Mucosa of rectum (tissue), 2 donors: ENCODE measurements at regions not wholly inside any gene's neighbourhood (a gene's known extent, or its start where the extent isn't known, plus 50 kb on each side); places are given as distances from the start of the nearest gene placed in this dataset.

ENCODE experiments used
- H3K27ac ChIP-seq, 2 donors: one replicate each; pipeline ENCODE4 v1.7.0; 2013; ENCODE audit warnings: inconsistent platforms in 2 of 2, low read depth in 2 of 2, low read length in 2 of 2
- H3K27me3 ChIP-seq, 2 donors: one replicate each; pipeline ENCODE4 v1.7.0; 2013; ENCODE audit warnings: low read length in 2 of 2; ENCODE audit not compliant: control insufficient read depth in 2 of 2, insufficient read depth in 2 of 2
- H3K36me3 ChIP-seq, 2 donors: one replicate each; pipeline ENCODE4 v1.7.0; 2013; ENCODE audit warnings: low read length in 2 of 2; ENCODE audit not compliant: control insufficient read depth in 2 of 2, insufficient read depth in 2 of 2
- H3K4me1 ChIP-seq, 2 donors: one replicate each; pipeline ENCODE4 v1.7.0; 2013; ENCODE audit warnings: low read length in 2 of 2, mild to moderate bottlenecking in 1 of 2; ENCODE audit not compliant: control insufficient read depth in 2 of 2, insufficient read depth in 2 of 2
- H3K4me3 ChIP-seq, 2 donors: one replicate each; pipeline ENCODE4 v1.7.0; 2013; ENCODE audit warnings: low read length in 2 of 2
- H3K9ac ChIP-seq, 2 donors: one replicate each; pipeline ENCODE4 v1.7.0; 2013; ENCODE audit warnings: low read length in 2 of 2, low read depth in 1 of 2, mild to moderate bottlenecking in 1 of 2
- H3K9me3 ChIP-seq, 2 donors: one replicate each; pipeline ENCODE4 v1.7.0; 2013; ENCODE audit warnings: low read length in 2 of 2; ENCODE audit not compliant: control insufficient read depth in 2 of 2
- donor health status: healthy.
- donor health status: Normal muscosa, but diverticular disease.

DNA sequence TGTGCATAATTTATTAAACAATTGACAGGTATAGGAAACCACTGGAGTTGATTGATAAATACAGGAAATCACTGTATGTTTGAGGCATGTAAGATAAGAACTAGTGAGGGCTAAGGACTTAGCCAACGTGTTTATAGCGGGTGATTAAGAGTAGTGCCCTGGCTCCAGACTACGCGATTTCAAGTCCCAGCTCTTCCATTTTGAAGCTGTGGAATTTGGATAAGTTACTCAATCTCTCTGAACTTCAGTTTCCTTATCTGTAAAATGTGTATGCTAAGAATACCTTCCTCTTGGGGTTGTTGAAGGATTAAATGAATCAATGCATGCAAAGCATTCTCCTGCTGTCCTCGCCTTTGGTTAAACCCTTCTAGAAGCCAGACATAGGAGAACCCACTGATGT, 143.3 kb upstream of the GJB5 start:
- Histone ChIP-seq H3K27ac (no peak overlapping the region), H3K9ac (no peak overlapping the region), H3K4me3 (no peak overlapping the region), H3K36me3 (no peaks in the 10 kb centered on the region), H3K27me3 (peaks cover 4 to 7% of the 10 kb centered on the region in 2 donors), H3K4me1 (no peaks in the 10 kb centered on the region), H3K9me3 (no peaks in the 10 kb centered on the region)

DNA sequence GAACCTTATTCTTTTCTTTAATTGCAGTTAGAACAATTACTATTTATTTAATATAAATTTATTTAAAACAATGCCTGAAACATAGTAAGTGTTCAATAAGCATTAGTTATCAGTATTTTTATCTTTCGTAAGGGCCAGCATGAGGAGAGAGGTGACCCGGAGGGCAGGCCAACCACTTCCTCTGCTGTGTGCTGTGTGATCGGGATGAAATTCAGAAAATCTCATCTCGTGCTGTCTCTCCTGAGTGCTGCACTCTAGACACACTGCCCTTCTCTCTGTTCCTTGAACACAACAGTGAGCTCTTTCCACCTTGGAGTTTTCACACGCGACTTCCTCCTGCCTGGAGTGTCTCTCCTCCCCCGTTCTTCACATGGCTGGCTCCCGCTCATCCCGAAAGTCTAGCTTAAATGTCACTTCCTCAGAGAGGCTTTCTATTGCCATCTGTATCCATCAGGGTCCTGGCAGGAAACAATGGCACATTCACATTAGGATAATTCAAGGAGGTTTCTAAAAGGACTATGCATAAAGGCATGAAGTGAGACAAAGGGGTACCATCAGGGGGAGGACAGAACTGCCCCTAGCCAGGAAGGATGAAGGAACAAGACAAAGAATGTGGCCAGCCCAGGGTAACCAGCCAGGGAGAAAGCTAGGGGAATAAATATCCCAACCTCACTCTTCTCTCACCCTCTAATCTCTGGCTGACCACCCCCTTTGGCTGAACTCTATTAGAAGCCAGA, 142.6 kb upstream of the GJB5 start:
- no peak overlapping the region for H3K27ac ChIP-seq
- H3K4me3 ChIP-seq, result no peak overlapping the region
- no peaks in the 10 kb centered on the region for H3K9me3 ChIP-seq
- no peaks in the 10 kb centered on the region for H3K36me3 ChIP-seq
- H3K9ac ChIP-seq, result no peak overlapping the region
- H3K27me3 ChIP-seq, result peaks cover 4 to 7% of the 10 kb centered on the region in 2 donors
- no peaks in the 10 kb centered on the region for H3K4me1 ChIP-seq

GRCh38 chr1:34617321-34618118, 137.3 kb upstream of the GJB5 start:
- Histone ChIP-seq H3K9me3 (no peaks in the 10 kb centered on the region), H3K27me3 (peaks cover 0 to 5% of the 10 kb centered on the region in 2 donors)

GRCh38 chr1:34618381-34618780, 136.5 kb upstream of the GJB5 start:
- no peaks in the 10 kb centered on the region for H3K36me3 ChIP-seq
- no peak overlapping the region for H3K9ac ChIP-seq
- H3K27ac ChIP-seq, result no peak overlapping the region
- H3K4me1 ChIP-seq, result no peaks in the 10 kb centered on the region
- no peak overlapping the region for H3K4me3 ChIP-seq
- no peaks in the 10 kb centered on the region for H3K9me3 ChIP-seq
- H3K27me3 ChIP-seq, result peaks cover 0 to 5% of the 10 kb centered on the region in 2 donors

More at GRCh38 chr1:34617321-34618118, 137.3 kb upstream of the GJB5 start:
- Histone ChIP-seq H3K9ac (no peak overlapping the region), H3K27ac (no peak overlapping the region), H3K4me3 (no peak overlapping the region), H3K36me3 (no peaks in the 10 kb centered on the region), H3K4me1 (no peaks in the 10 kb centered on the region)

- no peak overlapping the region for H3K27ac ChIP-seq
- H3K9me3 ChIP-seq, result no peaks in the 10 kb centered on the region
- no peak overlapping the region for H3K4me3 ChIP-seq
- H3K36me3 ChIP-seq, result no peaks in the 10 kb centered on the region
- H3K4me1 ChIP-seq, result no peaks in the 10 kb centered on the region
- H3K27me3 ChIP-seq, result peaks cover 0 to 5% of the 10 kb centered on the region in 2 donors
- H3K9ac ChIP-seq, result no peak overlapping the region
Measured at GRCh38 chr1:34619256-34619655, 135.6 kb upstream of the GJB5 start.

DNA sequence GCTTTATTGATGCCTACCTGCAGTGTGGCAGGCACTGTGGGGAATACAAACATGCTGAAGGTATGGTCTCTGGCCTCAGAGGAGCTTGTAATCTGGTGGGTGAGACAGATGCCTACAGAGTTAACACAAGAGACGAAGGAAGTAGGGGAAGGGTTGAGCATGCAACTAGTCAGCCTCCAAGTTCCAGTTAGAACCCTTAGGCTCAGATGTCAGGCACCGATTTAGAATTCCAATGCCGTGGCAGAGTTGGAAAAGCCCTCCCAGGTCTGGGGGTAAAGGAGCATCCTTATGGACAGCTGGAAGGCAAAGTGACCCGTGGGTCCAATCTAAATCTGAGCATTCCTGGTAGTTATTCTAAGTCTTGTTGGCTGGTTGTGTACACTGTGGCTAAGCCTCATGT, 132.9 kb upstream of the GJB5 start:
- no peaks in the 10 kb centered on the region for H3K4me1 ChIP-seq
- H3K9ac ChIP-seq, result no peak overlapping the region
- H3K9me3 ChIP-seq, result no peaks in the 10 kb centered on the region
- no peak overlapping the region for H3K4me3 ChIP-seq
- H3K27me3 ChIP-seq, result peaks cover 0 to 7% of the 10 kb centered on the region in 2 donors
- no peaks in the 10 kb centered on the region for H3K36me3 ChIP-seq
- no peak overlapping the region for H3K27ac ChIP-seq

GRCh38 chr1:34625521-34626015, 129.3 kb upstream of the GJB5 start:
- H3K4me3 ChIP-seq, result no peak overlapping the region
- H3K9ac ChIP-seq, result no peak overlapping the region
- no peaks in the 10 kb centered on the region for H3K9me3 ChIP-seq
- H3K36me3 ChIP-seq, result no peaks in the 10 kb centered on the region
- peaks cover 0 to 6% of the 10 kb centered on the region in 2 donors for H3K27me3 ChIP-seq
- H3K27ac ChIP-seq, result no peak overlapping the region
- H3K4me1 ChIP-seq, result no peaks in the 10 kb centered on the region

- no peak overlapping the region for H3K4me3 ChIP-seq
- no peaks in the 10 kb centered on the region for H3K36me3 ChIP-seq
- H3K9ac ChIP-seq, result no peak overlapping the region
- peaks cover 0 to 2% of the 10 kb centered on the region in 2 donors for H3K27me3 ChIP-seq
- no peak overlapping the region for H3K27ac ChIP-seq
- no peaks in the 10 kb centered on the region for H3K9me3 ChIP-seq
- no peaks in the 10 kb centered on the region for H3K4me1 ChIP-seq
Measured at GRCh38 chr1:34627465-34628240, 127.2 kb upstream of the GJB5 start.

- H3K4me3 ChIP-seq, result no peak overlapping the region
- H3K9ac ChIP-seq, result no peak overlapping the region
- no peaks in the 10 kb centered on the region for H3K36me3 ChIP-seq
- H3K4me1 ChIP-seq, result no peaks in the 10 kb centered on the region
- no peaks in the 10 kb centered on the region for H3K27me3 ChIP-seq
- no peak overlapping the region for H3K27ac ChIP-seq
- no peaks in the 10 kb centered on the region for H3K9me3 ChIP-seq
Measured at GRCh38 chr1:34631126-34631525, 123.7 kb upstream of the GJB5 start.

DNA sequence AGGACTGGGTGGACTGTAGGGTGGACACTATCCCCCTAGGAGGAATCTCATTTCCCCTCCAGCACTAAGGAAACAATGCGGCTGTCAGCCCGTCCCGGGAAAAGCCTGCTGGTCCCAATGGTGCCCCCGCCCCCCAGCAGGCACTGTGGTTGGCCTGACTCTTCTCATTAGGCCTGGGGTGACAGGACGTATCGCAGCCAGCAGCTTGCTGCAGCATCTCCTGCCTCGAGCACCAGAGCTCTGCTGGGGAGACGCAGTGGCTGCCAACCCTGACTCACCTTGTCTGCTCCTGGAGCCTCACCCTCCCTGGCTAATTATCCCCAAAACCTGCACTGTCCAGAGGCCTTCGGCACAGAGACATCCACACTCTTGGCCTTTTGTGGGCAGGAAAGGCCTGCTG, 115.1 kb upstream of the GJB5 start:
- H3K4me3 ChIP-seq, result no peak overlapping the region
- no peak overlapping the region for H3K27ac ChIP-seq
- no peaks in the 10 kb centered on the region for H3K36me3 ChIP-seq
- H3K4me1 ChIP-seq, result no peaks in the 10 kb centered on the region
- H3K9me3 ChIP-seq, result no peaks in the 10 kb centered on the region
- no peak overlapping the region for H3K9ac ChIP-seq
- H3K27me3 ChIP-seq, result no peaks in the 10 kb centered on the region
